ENCODE measurements at regions not wholly inside any gene's neighbourhood (a gene's known extent, or its start where the extent isn't known, plus 50 kb on each side); places are given as distances from the start of the nearest gene placed in this dataset.
"Not testable (repeated sequence)": the region's sequence is repeated elsewhere in the genome, so short reads cannot be mapped to it uniquely, and the experiment has no call there.

DNA sequence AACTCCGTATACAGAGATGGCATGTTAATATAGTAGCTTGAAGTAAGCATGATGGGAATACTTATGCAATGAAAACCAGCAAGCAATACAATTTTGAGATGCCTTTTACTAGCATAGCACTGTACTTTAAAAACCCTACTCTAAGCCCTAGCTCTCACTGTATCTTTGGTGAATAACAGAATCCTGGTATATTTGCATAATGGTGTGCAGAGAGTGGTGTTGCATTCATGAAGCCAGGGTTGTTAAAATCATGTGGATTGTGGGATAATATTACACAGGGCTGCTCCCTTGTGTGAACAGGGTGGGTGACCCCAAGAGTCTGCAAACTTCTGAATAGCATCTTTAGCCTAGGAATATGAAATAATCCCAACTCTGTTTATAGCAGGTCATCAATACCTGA, 105.2 kb upstream of the BMP2 start:
- DNase-seq (ENCODE audit: low spot score) = no peak

DNA sequence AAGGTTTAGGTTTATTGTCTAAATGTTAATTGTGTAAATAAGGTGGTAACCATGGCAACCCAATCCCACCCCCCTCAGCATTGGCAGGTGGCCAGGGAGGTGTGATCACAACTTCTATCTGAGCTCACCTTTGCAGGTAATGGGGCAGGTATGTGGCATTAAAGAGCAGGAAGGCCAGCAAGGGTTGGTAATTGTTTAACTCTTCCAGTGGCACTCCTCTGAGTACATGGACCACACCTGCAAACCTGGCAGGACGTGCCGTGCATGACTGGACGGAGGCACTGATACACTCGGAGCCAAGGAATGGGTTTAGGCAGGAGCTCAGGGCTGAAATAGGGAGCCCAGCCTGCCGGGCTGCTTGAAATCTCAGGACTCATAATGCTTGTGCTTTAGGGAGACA, 107.0 kb upstream of the BMP2 start:
- DNase-seq (ENCODE audit: low spot score) = no peak

DNA sequence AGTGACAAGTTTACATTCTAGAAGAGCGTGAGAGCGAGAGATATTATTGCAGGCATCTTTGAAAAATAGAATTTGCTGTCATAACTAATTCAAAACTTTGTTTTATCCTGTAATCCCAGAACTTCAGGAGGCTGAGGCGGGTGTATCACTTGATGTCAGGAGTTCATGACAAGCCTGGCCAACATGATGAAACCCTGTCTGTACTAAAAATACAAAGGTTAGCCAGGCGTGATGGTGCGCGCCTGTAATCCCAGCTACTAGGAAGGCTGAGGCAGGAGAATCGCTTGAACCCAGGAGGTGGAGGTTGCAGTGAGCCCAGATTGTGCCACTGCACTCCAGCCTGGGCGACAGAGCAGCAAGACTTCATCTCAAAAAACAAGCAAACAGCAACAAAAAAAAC, 108.6 kb upstream of the BMP2 start:
- not testable (repeated sequence) for DNase-seq (ENCODE audit: low spot score)

DNA sequence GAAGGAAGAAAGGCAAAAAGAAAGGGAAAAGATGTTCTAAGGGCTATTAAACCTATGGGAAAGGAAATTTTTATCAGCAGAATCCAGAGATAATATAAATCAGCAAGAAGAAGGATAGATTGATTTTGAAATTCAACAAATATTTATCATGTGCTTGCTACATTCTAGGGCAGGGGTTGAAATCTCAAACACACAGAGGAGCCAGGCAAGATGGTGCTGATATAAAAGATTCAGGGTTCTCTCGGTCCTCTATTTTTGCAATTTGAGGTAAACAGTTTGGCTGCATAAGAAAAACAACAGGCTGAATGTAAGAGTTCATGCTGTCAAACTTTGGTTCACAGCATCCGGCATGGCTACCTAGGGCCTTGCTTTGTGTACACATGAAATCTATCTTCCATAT, 109.6 kb upstream of the BMP2 start:
- no peak for DNase-seq (ENCODE audit: low spot score)

DNA sequence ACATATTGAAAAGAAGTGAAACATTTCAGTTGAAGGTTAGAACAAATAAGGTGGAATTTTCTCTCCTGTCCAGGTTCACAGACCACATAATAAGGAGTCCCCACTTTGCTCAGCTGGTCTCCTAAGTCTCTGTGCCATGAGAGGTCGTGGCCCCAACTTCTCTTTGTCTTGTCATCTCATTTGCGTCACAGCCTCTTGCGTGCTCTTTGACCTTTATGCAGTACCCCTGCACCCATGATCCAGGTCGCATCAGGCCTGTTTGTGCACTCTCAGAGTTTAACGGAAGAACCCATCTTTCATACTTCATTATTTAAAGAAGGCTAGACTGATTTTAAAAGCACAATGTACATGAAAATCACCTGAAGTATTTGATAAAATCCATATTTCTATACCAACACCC, 110.4 kb upstream of the BMP2 start:
- DNase-seq (ENCODE audit: low spot score) = no peak

DNA sequence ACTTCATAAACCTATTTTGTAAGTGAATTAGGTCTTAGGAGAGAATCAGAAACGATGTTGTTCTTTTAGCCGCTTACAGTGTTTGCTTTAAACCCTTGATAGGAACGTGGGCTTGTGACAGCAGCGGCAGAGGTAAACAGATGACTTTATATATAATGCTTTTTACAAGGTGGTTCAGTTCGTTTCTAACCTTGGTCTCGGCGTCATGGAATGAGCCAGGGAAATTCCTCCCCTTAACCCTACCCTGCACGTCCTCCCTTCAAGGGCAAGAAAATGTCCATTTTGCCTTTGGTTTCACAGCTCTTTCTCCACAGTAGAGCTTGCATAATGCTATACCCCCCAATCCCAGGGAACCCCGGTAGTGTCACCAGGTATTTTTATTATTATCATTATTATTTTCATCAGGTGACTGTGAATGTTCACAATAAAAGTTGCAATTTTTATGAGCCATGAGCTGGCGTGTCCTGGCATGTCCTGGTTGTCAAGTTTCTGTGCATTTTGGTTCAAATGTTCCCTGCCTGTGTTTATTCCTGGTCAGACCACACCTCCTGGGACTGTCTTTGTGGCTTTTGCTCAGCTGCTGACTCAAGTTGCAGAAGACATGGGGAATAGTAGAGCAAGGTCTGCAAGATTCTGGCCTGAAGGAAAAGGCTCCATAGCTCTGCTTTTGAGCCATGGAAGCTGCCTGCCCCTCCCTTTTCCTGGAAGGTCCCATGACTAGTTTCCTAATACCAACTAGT, 112.8 kb upstream of the BMP2 start:
- DNase-seq (ENCODE audit: low spot score) = no peak

DNA sequence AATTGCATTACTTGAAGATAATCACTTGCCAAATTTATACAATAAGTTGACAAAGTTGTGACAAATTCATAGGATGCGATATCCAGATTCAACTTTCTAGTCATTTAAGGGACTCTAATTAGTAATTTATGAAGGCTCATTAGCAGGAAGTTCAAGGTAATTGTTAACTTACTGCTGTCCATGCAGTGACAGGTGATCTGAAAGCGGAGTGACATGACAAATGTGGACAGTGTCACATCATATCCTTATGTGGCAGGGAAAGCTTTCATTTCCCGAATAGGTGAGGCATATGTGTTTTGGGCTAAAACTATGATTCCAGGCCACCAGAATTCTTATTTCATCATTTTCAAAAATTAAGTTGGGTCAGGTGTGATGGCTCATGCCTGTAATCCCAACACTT, 115.9 kb upstream of the BMP2 start:
- DNase-seq (ENCODE audit: low spot score) = no peak

DNA sequence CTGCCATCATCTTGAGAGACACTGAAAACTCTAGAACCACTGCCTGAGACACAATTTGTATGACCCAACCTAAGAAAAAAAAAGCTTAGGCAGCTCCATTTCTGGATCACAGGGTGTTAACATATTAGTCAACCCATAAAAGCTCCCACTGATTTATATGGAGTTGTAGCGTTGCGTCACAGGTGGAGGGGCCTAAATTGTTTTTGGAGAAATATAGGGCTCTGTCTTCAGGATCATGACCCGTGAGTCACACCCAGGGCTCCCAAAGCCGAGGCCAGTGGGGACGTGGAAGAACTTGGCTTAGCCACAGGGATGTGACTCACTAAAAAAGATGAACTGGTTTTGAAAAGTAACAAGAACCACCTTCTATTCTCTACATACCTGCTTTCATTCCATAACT, 116.5 kb upstream of the BMP2 start:
- no peak for DNase-seq (ENCODE audit: low spot score)

DNA sequence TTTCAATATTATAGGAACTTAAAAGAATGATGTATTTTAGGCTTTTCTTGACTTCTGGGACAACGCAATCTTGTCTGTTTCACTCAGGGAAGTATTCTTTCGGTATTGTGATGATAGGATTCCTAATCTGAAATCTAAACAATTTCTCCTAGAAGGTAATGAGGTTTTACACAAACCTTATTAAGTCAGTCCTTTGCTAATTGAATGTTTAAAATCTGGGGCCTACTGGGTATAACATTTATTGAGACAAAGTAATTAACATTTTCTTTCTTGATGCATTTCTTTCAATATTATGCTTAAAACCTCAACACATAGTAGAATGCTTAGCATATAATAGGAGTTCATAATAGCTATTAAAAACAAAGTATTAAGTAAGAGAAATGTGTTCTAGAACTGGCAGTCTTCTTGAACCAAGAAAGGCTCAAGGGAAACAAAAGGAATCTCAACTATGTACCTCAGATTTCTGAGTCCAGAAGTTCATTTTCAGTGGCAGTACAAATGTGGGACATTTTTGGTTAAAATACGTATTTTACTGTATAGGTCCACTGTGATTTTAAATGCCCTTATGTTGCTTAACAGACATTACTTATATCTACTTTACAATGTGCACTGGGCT, 121.4 kb upstream of the BMP2 start:
- DNase-seq (ENCODE audit: low spot score) = no peak

DNA sequence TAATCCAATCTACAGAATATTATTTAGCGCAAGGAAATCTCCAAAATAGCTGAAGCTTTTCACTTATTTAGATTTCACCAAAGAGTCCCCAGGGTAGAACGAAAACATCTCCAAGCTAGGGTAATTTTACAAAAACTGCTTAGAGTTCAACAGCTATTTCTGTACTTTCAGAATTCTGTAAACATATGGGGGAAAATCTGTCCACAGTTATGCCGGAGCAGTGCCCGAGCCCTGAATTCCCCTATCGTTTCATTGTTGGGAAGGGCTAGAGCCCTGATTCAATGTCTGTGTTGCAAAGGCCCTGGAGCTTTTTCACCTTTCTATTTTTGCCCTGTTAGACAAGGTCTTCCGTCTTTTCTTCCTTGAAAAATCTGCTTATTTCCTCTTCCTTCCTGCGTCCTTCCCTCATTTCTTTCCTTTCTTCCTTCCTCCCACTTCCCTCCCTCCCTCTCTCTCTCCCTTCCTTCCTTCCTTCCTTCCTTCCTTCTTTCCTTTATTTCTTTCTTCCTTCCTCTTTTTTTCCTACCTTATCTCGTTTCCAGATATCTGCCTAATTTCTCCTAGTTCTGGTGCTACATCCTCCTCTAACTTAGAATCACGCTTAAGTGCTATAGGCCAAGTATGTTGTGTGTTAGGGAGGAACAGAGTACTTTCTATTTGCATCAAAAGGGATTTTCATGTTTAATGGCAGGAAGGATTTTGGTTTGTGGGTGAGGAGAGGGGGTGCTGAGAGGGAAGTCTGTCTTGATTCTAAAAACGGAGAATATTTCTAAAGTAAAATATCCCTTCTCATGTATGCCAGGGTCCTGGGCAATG, 122.5 kb upstream of the BMP2 start:
- no peak for DNase-seq (ENCODE audit: low spot score)

DNA sequence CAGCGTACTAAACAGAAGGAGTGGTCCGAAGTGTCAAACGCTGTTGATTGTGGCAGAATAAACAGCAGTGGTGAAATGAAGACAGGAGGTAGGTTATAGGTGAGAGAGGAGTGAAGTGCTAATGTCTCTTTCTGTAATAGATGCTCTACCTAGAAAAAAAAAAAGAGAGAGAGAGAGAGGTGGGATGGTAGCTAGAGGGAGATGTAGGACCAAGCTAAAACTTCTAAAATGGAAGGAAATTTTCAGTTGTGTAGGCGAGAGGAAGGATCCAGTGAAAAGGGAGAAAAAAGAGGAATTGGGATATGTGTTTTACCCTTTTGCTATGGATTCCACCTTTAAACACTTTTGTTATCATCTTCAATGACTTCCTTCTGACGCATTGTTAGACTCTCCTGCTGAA, 126.5 kb upstream of the BMP2 start:
- no peak for DNase-seq (ENCODE audit: low spot score)

DNA sequence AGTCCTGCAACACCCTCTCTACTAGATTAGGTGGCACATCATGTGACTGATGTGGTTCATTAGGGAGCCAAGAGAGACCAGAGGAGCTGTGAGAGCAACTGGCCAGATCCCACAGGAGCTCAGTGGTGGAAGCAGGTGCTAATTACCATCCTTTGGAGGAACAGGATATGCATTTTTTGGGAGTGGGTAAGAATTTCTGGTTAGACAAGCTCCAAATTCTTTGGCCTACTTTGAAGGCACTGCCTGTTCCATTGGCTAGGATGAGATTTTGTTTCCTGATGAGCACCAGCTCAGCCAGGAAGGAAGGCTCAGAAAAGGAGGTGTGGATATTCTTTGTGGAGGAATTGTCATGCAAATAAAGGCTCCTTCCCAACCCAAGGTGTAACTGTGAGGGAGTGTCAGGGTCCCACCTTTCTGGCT, 130.3 kb upstream of the BMP2 start:
- DNase-seq (ENCODE audit: low spot score) = no peak

DNA sequence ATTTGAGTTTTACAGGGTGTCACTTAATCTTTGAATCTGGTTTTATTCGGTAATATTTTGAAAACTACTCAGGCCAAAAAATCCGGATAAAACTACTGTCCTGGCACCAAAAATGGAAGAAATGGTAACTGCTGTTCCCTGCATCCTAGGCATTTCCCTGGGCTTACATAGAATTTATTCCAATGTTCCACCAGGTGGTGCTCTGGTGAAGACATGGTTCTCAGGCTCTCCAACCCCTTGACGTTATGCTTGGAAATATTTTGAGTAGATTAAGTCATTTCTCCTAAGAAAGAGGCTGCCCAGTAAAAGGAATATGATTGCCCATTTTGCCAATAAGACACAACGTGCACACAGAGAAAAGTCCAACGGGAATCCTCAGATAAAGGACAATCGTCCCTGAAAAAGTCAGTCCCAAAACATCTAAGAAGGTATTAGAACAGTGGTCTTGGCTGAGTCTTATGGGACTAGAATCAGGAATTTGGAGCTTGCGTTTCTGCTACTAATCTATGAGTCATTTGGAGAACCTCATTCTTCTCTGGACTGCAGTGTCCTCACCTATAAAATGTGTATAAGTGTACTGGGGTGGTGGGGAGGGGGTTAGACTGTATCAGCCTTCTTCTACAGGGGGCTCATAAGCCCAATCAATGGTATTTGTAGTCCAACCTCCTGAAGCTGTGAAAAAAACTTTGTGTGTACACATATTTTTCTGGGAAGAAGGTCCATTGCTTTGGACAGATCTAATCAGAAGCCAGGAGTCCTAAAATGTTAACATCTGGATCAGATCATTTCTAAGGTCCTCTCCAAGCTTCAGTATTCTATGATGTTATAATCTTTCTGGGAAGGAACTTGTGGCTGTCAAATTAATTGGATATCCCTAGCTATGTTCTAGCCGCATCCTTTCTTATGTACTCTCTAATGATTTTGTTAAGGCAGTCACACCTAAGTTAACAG, 131.0 kb upstream of the BMP2 start:
- peak; percentile 3 for DNase-seq (ENCODE audit: low spot score)

DNA sequence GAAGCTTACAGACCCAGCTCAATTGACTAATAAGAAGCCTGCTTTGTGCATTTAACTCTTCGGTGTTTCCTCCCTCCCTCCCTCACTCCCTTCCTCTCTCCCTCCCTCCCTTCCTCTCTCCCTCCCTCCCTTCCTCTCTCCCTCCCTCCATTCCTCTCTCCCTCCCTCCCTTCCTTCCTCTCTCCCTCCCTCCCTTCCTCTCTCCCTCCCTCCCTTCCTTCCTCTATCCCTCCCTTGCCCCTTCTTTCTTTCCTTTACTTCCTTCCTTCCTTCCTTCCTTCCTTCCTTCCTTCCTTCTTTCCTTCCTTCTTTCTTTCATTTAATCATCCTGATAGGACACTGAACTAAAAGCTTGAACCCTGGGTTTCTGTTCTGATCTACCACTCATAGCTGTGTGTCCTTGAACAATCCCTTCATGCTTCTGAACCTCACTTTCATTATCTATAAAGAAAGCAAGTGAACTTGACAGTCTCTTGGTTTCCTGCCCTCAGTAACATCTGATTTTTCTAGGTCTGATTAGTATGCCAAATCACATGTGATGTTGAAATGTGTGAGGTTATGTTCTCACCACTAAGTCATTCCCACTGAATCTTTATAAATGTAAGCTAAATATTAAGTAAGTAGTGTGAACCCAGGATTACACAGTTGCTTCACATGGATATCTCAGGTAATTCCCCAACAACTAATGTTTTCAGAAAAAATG, 132.3 kb upstream of the BMP2 start:
- DNase-seq (ENCODE audit: low spot score) = no peak

DNA sequence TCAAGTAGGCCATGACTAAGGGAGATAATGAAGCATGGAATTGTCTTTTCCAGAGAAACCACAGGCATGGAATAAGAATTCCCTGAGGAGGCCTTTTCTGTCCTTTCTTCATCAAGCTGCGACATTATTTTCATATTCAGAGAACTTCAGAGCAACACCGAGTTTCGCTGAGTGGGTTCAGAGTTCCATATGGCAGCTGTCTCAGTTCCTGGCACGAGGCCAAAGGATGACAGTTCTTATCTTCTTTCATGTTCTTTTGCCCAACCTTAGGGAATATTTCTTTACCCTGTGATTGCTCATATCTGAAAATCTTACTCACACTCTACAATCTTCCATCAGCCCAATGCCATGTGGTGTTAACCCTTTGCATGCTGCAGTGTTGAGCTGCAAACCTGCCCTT, 135.3 kb upstream of the BMP2 start:
- no peak for DNase-seq (ENCODE audit: low spot score)

DNA sequence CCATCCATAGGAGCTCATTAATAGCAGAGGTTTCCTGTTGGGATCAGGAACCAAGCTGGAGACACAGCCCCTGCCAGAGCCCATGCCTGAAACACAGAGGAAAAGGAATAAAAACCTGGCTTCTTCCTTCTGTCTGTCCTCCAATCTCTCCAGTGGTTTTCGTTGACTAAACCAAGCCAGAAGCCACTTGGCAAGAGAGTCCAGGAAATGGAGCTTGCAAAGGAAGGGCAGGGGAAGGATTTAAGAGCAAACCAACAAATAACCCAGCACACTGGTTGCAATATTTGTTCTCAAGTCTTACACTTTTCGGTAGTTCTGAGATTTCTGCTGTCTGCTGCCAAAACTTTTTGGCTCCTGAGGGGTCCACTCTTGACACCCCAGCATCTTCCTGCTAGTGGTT, 137.0 kb upstream of the BMP2 start:
- DNase-seq (ENCODE audit: low spot score) = no peak

DNA sequence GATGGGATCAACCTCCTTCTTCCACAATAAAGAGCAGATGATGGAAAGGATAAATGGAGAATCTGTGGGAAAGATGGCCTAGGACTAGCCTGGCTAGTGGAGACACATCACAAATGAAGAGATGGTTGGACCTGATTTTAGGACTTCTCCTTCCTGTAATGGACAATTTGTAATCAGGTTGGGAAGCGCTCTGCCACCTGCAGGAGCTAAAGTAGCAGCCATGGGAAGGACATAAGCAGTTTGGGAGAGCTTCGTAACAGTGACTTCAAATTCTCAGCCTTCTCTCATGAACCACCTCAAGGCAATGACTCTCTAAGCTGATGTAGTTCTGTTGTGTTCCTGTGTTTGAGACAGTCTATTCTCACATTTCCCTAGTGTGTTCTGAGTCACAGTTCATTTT, 137.9 kb upstream of the BMP2 start:
- DNase-seq (ENCODE audit: low spot score) = no peak

DNA sequence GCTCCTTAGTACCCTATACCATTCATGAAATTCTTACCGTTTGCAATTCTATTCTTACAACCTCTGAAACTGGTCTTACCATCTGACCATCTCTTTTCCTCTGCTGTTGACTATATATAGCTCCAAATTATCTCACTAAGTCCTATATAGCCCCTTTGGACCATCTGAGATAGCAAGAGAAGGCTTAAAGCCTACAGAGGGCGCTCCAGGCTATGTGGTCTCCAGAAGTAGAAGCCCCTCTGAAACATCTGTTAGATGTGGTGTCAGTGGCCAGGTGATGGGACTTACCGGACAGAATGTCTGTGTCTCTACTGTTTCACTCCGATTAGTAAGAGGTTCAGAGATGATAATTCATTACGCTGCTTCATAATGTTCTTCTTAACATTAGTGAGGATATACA, 140.7 kb upstream of the BMP2 start:
- DNase-seq (ENCODE audit: low spot score) = no peak

DNA sequence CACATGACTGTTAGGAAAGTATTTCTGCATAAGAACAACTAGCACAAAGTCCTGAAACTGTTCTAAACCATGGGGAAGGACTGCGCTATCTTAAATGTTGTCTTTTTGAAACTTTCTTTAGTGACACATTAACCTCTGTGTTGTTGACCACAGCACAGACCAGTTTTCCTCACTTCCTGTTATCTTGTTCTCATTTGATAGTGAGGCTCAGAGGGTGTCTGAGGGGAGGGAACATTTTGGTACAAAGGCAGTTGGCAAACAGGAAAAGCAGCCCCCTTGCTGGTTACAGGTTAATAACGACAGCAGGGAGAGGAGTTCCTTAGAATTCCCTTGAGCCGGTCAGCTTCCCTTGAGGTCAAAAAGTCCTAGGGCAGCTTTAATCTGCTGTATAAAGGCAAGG, 143.5 kb upstream of the BMP2 start:
- DNase-seq (ENCODE audit: low spot score) = no peak

DNA sequence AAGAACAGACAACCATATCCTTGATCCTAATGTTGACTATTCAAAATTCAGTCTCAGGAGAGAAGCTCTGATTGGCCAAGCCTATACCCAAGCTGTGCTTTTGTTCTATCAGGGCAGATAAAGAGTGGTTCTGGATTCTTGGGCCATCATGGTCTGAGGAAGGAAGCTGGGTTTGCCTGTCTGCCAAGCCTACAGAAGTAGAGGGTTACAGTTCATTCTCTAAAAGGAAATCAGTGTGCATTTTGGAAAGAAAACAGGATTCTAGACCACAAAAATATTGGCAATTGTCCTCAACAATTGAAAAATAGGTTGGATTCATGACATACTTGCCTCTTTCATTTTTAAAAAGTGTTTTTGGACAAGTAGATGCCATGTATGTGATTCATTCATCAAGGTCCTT, 145.4 kb upstream of the BMP2 start:
- DNase-seq (ENCODE audit: low spot score) = no peak

DNA sequence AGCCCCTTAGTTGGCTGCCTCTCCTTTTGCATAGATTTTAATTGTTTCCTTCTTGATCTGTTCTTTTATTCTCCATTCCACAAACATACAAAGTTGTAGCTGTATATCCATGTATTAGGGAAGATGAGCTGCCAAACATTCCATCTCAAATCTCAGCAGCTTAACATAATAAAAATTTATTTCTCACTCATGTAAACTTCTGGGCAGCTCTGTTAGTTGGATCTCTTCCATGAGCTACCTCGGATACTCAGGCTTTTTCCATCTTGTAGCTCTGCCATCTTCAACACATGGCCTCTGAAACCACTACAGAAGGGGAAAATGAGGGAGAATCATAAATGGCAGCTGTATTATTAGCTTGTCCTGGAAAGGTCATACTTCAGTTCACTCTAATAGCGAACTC, 149.4 kb upstream of the BMP2 start:
- no peak for DNase-seq (ENCODE audit: low spot score)

DNA sequence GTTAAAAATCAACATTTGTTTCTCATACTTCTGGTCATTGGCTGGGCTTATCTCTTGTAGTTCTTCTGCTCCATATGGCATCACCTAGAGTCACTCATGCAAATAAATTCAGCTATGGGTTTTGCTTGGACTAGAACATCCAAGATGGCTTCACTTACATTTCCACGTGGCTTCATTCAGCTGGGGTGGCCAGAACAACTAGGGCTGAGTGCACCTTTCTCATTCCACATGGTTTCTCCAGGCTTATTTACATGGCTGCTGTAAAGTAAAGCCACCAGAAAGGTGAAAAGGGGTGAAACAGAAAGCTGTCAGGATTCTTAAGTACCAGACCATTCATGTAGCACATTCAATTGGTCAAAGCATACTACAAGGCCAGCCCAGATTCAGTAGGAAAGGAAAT, 151.1 kb upstream of the BMP2 start:
- DNase-seq (ENCODE audit: low spot score) = no peak

All from hematopoietic multipotent progenitor cell treated with erythropoietin and hydrocortisone succinate and interleukin-3 and kit ligand, for 15 days (in vitro differentiated cells).